K562 (cell line): ENCODE measurements at regions not wholly inside any gene's neighbourhood (a gene's known extent, or its start where the extent isn't known, plus 50 kb on each side); places are given as distances from the start of the nearest gene placed in this dataset.

Source experiments
- ARID2 ChIP-seq: fragments of 450-650 bp; IDR thresholded peaks from 2 replicates; pipeline ENCODE4 v1.6.1; 2017; ENCODE audit warnings: antibody characterized with exemption, mild to moderate bottlenecking
- CREM ChIP-seq: IDR thresholded peaks from 2 replicates; pipeline ENCODE4 v1.6.1; 2014; ENCODE audit warnings: antibody characterized with exemption, low read depth
- DPF2 ChIP-seq: fragments of 450-650 bp; IDR thresholded peaks from 2 replicates; pipeline ENCODE4 v1.6.1; 2016
- EP300 ChIP-seq: IDR thresholded peaks from 2 replicates; pipeline ENCODE4 v1.6.1; 2012; ENCODE audit warnings: low read length, improper control_type of control experiment
- HDAC6 ChIP-seq: IDR thresholded peaks from 2 replicates; pipeline ENCODE4 v1.6.1; 2012; ENCODE audit warnings: low read depth, mild to moderate bottlenecking, control low read depth, inconsistent platforms, low read length, moderate library complexity
- ILK ChIP-seq: fragments of 450-650 bp; IDR thresholded peaks from 2 replicates; pipeline ENCODE4 v1.6.1; 2016; ENCODE audit warnings: missing genetic modification characterization, low read depth, mild to moderate bottlenecking, missing compliant biosample characterization, moderate library complexity, borderline replicate concordance
- MAFK ChIP-seq: IDR thresholded peaks from 2 replicates; pipeline ENCODE4 v1.6.1; 2011; ENCODE audit warnings: low read length, improper control_type of control experiment
- MYBL2 ChIP-seq, 2 experiments: fragments of 450-650 bp in 1 of 2; sonication (generic) in 1 of 2; formaldehyde crosslinking in 1 of 2; IDR thresholded peaks; 2 replicates each; pipeline versions ENCODE4 v1.6.1 to v1.8.1; 2017 to 2022; ENCODE audit warnings: borderline replicate concordance in 1 of 2, inconsistent platforms in 1 of 2, low read depth in 1 of 2, mild to moderate bottlenecking in 1 of 2, missing genetic modification reagents in 1 of 2, moderate library complexity in 1 of 2
- NBN ChIP-seq: fragments of 450-650 bp; IDR thresholded peaks from 2 replicates; pipeline ENCODE4 v1.6.1; 2016; ENCODE audit warnings: low read depth, mild to moderate bottlenecking
- PCBP2 ChIP-seq: fragments of 200-400 bp; formaldehyde crosslinking; IDR thresholded peaks from 2 replicates; pipeline ENCODE4 v1.6.1; 2018; ENCODE audit warnings: low read length, low read depth, mild to moderate bottlenecking, moderate library complexity; ENCODE audit not compliant: poor library complexity, severe bottlenecking
- RFX1 ChIP-seq: fragments of 450-650 bp; IDR thresholded peaks from 2 replicates; pipeline ENCODE4 v1.6.1; 2016; ENCODE audit warnings: mild to moderate bottlenecking, moderate library complexity
- SMARCE1 ChIP-seq: fragments of 450-650 bp; IDR thresholded peaks from 2 replicates; pipeline ENCODE4 v1.7.1; 2016; ENCODE audit warnings: mild to moderate bottlenecking
- U2AF2 ChIP-seq: fragments of 200-400 bp; formaldehyde crosslinking; optimal IDR thresholded peaks from 2 replicates; pipeline ENCODE3; 2017; ENCODE audit warnings: low read depth, mild to moderate bottlenecking, low read length
- ZBTB8A ChIP-seq: fragments of 450-650 bp; IDR thresholded peaks from 2 replicates; pipeline ENCODE4 v1.6.1; 2018; ENCODE audit warnings: mild to moderate bottlenecking, moderate library complexity; ENCODE audit not compliant: partially characterized antibody
- ZC3H8 ChIP-seq: fragments of 450-650 bp; IDR thresholded peaks from 2 replicates; pipeline ENCODE4 v1.6.1; 2017
- ZNF174 ChIP-seq: fragments of 250-450 bp; sonication (Bioruptor Pico); IDR thresholded peaks from 2 replicates; pipeline ENCODE4 v1.4.0; 2020; ENCODE audit warnings: mild to moderate bottlenecking
- ZNF431 ChIP-seq: sonication (generic); formaldehyde crosslinking; IDR thresholded peaks from 2 replicates; pipeline ENCODE4 v1.8.0; 2022; ENCODE audit warnings: mild to moderate bottlenecking, missing genetic modification reagents
- ZNF589 ChIP-seq: fragments of 200-800 bp; sonication (Bioruptor generic); IDR thresholded peaks from 2 replicates; pipeline ENCODE4 v1.6.1; 2016; ENCODE audit warnings: low read depth, missing genetic modification characterization, missing compliant biosample characterization
- TF ChIP-seq, protein P1 (sequence below): IDR thresholded peaks from 2 replicates; pipeline ENCODE4 v1.6.1; 2011; ENCODE audit not compliant: insufficient read length; ENCODE audit errors: extremely low read depth
- TF ChIP-seq, protein P2 (sequence below), 2 experiments: fragments of 150-350 bp in 1 of 2; IDR thresholded peaks; 2 replicates each; pipeline ENCODE4 v1.6.1; 2012 to 2016; ENCODE audit warnings: low read depth in 2 of 2, low read length in 2 of 2, mild to moderate bottlenecking in 1 of 2, moderate library complexity in 1 of 2

DNA sequence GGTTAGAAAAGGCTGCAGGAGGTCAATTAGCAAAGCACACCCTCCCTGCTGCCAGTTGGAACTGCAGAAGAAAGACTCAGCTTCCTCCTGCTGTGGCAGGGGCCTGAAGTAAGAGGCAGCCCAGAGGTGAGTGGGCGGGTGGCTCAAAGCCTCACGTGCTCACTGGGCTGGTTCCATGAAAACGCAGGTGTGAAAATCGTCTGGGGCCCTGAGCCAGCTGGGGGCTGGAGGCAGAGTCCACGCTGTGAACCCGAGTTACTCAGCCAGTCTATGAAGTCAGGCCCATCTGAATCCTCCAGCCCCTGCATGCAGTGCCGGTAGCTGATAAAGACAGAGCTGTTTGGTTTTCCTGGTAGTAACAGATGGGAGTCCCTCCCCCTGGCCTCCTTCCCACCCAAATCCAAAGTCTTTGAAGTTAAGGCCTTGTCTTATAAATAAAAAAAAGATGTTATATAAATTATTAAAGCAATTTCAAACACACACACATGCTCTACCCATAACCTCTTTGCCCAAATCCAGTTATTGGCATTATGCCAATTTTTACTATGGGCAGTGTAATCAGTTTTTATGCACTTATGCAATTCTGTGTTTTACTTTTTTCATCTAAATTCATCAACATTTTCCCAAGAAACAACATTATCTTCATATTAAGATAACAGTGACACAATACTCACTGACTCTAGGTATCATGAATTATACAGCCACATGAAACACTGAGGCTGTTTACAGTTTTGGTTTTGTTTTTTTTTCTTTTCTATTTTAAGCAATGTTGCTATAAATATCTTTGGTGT, 57.9 kb upstream of the PNMA1 start (continued):
- no peak for TF ChIP-seq MAFK
- TF ChIP-seq ZNF431 (CRISPR knock-in tag) = no peak
- peak; percentile 70 for TF ChIP-seq CREM
- TF ChIP-seq MYBL2 (IDR thresholded peaks at IDR 0.05; ENCODE audit: low read depth) = no peak
- TF ChIP-seq MYBL2 (CRISPR knock-in tag; IDR thresholded peaks at IDR 0.05; ENCODE audit: borderline replicate concordance) = no peak
- peak; percentile 83 for TF ChIP-seq EP300
- no peak for TF ChIP-seq ZBTB8A
- TF ChIP-seq SMARCE1 = peak; percentile 62
- TF ChIP-seq, protein P1, sequence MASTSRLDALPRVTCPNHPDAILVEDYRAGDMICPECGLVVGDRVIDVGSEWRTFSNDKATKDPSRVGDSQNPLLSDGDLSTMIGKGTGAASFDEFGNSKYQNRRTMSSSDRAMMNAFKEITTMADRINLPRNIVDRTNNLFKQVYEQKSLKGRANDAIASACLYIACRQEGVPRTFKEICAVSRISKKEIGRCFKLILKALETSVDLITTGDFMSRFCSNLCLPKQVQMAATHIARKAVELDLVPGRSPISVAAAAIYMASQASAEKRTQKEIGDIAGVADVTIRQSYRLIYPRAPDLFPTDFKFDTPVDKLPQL = no peak
- 0 out of 2 replicates have a peak, but pooled peaks have one; percentile 24 for TF ChIP-seq ZNF589 (CRISPR knock-in tag)
- TF ChIP-seq NBN = peak; percentile 67
- TF ChIP-seq U2AF2 = no peak
- no peak for TF ChIP-seq RFX1
- no peak for TF ChIP-seq ZC3H8
- TF ChIP-seq HDAC6 = no peak
- no peak for TF ChIP-seq ARID2
- peak; percentile 77 for TF ChIP-seq DPF2
- no peak for TF ChIP-seq PCBP2
- no peak for TF ChIP-seq ZNF174 (CRISPR knock-in tag)
- TF ChIP-seq, protein P2, sequence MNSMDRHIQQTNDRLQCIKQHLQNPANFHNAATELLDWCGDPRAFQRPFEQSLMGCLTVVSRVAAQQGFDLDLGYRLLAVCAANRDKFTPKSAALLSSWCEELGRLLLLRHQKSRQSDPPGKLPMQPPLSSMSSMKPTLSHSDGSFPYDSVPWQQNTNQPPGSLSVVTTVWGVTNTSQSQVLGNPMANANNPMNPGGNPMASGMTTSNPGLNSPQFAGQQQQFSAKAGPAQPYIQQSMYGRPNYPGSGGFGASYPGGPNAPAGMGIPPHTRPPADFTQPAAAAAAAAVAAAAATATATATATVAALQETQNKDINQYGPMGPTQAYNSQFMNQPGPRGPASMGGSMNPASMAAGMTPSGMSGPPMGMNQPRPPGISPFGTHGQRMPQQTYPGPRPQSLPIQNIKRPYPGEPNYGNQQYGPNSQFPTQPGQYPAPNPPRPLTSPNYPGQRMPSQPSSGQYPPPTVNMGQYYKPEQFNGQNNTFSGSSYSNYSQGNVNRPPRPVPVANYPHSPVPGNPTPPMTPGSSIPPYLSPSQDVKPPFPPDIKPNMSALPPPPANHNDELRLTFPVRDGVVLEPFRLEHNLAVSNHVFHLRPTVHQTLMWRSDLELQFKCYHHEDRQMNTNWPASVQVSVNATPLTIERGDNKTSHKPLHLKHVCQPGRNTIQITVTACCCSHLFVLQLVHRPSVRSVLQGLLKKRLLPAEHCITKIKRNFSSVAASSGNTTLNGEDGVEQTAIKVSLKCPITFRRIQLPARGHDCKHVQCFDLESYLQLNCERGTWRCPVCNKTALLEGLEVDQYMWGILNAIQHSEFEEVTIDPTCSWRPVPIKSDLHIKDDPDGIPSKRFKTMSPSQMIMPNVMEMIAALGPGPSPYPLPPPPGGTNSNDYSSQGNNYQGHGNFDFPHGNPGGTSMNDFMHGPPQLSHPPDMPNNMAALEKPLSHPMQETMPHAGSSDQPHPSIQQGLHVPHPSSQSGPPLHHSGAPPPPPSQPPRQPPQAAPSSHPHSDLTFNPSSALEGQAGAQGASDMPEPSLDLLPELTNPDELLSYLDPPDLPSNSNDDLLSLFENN (IDR thresholded peaks at IDR 0.05; ENCODE audit: low read depth in 2 of 2, low read length in 2 of 2) = no peak
- TF ChIP-seq ILK = no peak
